ENCODE measurements at regions not wholly inside any gene's neighbourhood (a gene's known extent, or its start where the extent isn't known, plus 50 kb on each side); places are given as distances from the start of the nearest gene placed in this dataset.

DNA sequence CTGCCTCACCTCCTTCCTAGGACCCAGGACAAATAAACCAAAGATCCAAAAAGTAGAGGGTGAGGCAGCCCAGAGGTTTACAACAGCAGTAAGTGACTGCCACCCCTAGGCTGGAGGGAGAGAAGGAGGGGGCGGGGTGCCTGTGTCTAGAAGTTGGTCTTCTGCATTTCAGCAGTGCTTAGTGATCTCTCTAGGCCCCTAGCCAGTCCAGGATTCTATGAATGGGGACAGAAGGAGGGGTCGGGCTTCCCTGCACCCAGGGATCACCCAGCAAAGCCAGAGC is 62.8 kb upstream of the KDM7A start:
- DNase-seq: peak in 1 of 2 donors; percentile 29

- DNase-seq: no peak
These were observed 62.2 kb upstream of the KDM7A start for GRCh38 chr7:140238778-140239652.

GRCh38 chr7:140237390-140237789 is 60.6 kb upstream of the KDM7A start:
- no peak for DNase-seq

- DNase-seq: no peak
These were observed 59.8 kb upstream of the KDM7A start for GRCh38 chr7:140236626-140237025.

DNA sequence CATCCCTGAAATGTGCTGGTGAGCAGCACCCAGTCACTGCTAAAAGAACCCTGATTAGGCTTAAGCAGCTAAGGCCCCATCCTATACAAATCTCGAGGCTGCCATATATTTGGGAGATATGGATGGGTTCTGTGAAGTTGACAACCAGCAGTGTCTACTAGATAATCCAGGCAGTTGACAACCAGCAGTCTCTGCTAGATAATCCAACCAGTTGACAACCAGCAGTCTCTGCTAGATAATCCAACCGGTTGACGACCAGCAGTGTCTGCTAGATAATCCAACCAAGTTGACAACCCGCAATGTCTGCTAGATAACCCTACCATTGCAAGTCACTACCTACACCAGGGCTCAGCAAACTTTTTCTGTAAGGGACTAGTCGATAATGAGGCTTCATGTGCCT is 58.3 kb upstream of the KDM7A start:
- no peak for DNase-seq

GRCh38 chr7:140232957-140233917 is 56.5 kb upstream of the KDM7A start:
- DNase-seq: no peak

DNA sequence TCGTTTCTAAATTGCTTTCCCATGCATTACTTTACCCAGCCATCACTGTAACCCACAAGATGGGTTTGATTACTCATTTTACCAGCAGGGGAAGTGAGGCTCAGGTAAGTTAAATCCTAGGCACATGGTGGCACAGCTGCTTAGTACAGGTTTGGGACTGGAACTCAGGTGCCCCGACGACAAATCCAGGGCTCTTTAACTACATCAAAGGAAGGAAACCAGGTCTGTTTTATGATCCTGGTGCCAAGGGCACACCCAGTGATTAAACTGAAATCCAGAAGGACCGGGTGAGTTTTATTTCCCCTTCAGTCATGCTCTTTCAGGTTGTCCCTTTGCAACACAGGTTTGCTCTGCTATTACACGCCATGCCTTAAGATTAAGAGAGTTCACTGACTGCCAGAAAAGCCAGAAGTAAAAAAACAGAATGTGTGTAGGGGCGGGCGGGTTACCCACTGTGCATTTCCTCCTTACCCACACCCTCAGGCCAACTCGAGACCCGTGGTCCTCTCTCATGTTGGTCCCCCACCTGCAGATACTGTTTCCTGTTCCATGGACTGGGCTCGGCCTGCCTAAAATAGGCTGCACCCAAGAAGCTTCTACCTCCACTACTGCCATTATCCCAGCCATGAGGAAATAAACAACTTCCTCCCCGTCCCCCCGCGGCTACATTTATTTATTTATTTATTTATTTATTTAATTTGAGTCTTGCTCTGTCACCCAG is 55.1 kb upstream of the KDM7A start:
- DNase-seq: no peak

DNA sequence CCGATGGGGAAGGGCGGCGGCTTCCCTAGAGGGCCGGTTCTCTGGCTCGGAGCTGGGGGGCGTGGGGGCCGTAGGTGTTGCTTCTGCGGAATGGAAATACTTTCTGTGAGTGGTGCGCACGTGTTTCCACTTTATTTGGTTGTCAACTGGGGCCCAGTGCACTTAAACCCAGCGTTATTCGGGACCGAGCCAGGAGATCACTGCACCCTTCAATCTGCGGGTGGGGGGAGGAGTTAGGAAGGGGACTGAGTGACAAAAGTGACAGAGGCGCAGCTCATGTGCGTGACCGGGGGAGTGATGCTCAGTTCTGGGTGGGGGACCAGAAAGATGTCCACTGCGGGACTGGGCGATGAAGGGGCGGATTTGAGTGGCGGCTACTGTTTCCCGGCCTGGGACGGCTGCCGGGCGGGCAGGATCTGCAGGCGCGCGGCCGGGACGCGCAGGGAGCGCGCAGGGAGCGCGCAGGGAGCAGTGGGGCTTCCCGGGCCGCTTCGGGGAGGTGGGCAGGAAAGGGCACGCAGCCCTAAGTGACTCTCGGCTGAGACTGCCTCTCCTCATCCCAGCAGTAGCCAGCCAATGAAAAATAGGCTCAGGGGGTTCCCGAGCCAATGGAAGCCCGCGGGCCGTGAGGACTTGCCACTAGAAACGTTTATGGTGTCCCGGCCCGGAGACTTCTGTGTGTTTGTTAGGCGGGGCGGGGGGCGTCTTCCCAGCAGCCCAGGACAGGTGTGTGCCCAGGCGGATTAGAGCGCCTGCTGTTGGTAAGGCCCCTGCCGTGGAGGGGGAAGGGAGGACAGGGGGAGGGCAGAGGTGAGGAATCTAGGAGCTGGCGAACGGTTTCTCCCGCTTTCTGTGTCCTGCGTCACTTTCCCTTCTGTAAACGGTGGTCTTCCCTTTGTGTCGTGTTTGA is 54.3 kb upstream of the KDM7A start:
- DNase-seq: no peak

GRCh38 chr7:140230516-140230860 is 53.7 kb upstream of the KDM7A start:
- no peak for DNase-seq

GRCh38 chr7:140229591-140230515 is 53.1 kb upstream of the KDM7A start:
- no peak for DNase-seq

DNA sequence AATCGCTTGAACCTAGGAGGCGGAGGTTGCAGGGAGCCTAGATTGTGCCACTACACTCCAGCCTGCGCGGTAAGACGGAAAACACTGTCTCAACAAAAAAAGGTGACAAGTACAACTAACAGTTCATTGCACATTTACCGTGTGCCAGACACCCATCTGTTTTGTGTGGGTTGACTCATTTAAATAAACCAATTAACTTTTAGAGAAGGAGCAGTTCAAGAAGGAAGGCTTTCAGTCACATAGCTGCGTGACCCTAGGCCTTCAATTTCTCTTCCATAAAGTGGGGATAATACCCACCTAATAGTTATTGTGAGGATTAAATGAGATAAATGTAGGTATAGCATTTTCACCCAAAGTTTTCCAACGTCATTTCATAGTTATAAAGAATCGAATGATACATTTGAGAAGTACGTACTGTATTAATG is 52.3 kb upstream of the KDM7A start:
- no peak for DNase-seq
